ENCODE measurements at regions not wholly inside any gene's neighbourhood (a gene's known extent, or its start where the extent isn't known, plus 50 kb on each side); places are given as distances from the start of the nearest gene placed in this dataset.

DNA sequence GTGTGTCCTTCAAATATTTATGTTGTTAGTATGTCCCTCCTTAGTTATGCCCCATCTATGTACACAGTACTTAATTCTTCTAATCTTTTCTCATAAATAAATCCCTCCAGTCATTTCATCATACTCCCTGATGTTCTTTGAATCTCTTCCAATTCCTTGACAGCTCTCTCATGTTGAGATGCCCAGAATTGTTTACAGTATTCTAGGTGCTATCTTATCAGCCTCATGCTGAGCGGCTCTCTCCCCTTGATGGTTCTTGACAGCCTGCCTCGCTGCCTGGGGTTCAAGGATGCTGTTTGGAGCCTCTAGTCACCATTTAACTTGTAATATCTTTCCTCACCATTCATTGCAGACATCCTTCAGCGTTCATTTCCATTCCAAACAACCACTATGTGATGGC is 799.2 kb downstream of the BRINP1 start:
- TF ChIP-seq, protein P1, sequence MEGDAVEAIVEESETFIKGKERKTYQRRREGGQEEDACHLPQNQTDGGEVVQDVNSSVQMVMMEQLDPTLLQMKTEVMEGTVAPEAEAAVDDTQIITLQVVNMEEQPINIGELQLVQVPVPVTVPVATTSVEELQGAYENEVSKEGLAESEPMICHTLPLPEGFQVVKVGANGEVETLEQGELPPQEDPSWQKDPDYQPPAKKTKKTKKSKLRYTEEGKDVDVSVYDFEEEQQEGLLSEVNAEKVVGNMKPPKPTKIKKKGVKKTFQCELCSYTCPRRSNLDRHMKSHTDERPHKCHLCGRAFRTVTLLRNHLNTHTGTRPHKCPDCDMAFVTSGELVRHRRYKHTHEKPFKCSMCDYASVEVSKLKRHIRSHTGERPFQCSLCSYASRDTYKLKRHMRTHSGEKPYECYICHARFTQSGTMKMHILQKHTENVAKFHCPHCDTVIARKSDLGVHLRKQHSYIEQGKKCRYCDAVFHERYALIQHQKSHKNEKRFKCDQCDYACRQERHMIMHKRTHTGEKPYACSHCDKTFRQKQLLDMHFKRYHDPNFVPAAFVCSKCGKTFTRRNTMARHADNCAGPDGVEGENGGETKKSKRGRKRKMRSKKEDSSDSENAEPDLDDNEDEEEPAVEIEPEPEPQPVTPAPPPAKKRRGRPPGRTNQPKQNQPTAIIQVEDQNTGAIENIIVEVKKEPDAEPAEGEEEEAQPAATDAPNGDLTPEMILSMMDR (IDR thresholded peaks at IDR 0.05; ENCODE audit: low read length) = no peak
- no peak for TF ChIP-seq EZH2 (IDR thresholded peaks at IDR 0.05; ENCODE audit: borderline replicate concordance, low read length)

All from OCI-LY1 (cell line).